Right lobe of liver (tissue), 4 donors: ENCODE measurements at regions not wholly inside any gene's neighbourhood (a gene's known extent, or its start where the extent isn't known, plus 50 kb on each side); places are given as distances from the start of the nearest gene placed in this dataset.

ENCODE experiments used
- POLR2A ChIP-seq: fragments of 450-650 bp; IDR thresholded peaks from one replicate; pipeline ENCODE4 v1.6.1; 2017; ENCODE audit warnings: antibody characterized with exemption, mild to moderate bottlenecking
- TF ChIP-seq, protein P1 (sequence below), 4 donors: fragments of 200-600 bp in 3 of 4; fragments of 450-650 bp in 1 of 4; IDR thresholded peaks; one replicate each; pipeline versions ENCODE4 v1.5.1 to v1.8.0; 2016 to 2022; ENCODE audit warnings: antibody characterized with exemption in 4 of 4, mild to moderate bottlenecking in 2 of 4
- donor health status: DM: no; HTN: no; CAD: no.
- donor health status: DM: no; HTN: no; CAD: no.
- donor health status: DM: no; HTN: yes; CAD: no.

DNA sequence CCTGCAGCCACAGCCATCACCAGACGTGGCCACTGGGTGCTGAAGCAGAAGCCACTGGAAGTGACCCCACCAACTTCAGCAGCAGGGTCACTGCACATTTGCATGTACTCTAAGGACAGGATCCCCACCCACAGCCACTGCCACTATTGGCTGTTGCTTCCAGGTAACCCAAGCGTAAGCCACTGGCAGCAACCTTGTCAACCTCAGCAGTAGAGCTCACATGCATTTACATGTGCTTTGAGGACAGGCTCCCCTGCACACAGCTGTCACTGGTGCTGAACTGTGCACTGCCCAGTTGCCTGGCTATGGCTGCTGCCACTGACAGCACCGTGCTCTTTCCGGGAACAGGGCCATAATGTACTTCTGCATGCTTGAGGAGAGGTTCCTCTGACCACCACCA lies 332.4 kb upstream of the DMD start:
- TF ChIP-seq, protein P1, sequence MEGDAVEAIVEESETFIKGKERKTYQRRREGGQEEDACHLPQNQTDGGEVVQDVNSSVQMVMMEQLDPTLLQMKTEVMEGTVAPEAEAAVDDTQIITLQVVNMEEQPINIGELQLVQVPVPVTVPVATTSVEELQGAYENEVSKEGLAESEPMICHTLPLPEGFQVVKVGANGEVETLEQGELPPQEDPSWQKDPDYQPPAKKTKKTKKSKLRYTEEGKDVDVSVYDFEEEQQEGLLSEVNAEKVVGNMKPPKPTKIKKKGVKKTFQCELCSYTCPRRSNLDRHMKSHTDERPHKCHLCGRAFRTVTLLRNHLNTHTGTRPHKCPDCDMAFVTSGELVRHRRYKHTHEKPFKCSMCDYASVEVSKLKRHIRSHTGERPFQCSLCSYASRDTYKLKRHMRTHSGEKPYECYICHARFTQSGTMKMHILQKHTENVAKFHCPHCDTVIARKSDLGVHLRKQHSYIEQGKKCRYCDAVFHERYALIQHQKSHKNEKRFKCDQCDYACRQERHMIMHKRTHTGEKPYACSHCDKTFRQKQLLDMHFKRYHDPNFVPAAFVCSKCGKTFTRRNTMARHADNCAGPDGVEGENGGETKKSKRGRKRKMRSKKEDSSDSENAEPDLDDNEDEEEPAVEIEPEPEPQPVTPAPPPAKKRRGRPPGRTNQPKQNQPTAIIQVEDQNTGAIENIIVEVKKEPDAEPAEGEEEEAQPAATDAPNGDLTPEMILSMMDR (IDR thresholded peaks at IDR 0.05) = no peak
- TF ChIP-seq POLR2A = no peak
